ENCODE measurements at regions not wholly inside any gene's neighbourhood (a gene's known extent, or its start where the extent isn't known, plus 50 kb on each side); places are given as distances from the start of the nearest gene placed in this dataset.
"Not testable (repeated sequence)": the region's sequence is repeated elsewhere in the genome, so short reads cannot be mapped to it uniquely, and the experiment has no call there.

DNA sequence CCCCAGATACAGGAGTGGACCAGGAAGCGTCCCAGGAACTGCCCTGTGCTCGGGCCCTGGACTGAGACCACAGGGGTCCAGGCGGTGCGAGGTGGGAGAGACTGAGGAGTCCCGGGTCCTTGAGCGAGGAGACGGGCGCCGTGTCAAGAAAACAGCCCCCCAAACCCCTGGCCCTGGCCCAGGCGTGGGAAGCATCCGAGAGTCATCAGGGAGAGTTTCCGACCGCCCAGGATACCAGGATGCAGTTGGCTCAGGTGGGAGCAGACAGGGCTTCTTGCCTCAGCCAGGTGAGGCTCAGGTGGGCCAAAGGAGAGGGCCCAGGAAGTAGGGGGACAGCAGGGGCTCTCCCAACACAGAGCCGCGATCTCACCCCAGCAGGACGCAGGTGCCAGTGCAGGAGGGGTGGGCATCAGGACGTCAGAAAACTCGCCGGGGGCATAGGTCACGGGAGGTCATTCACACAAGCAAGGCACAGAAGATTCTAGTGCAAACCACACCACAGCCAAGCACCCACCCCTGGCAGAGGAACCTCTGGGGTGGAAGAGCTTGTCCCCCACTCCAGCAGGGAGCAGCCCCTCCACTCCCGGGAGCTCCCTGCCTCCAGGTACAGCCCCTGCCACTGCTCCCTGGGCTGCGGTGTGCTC is 102.5 kb upstream of the EIF5 start:
- Histone ChIP-seq H3K36me3 (ENCODE audit: insufficient read depth, low read length) (no peaks in the 10 kb centered on the region), H3K9me3 (ENCODE audit: control insufficient read depth, insufficient read depth, low read length) (peaks cover 2% of the 10 kb centered on the region; the same call in 1 of the 2 replicates), H3K9ac (ENCODE audit: low read depth, low read length) (no peak overlapping the region), H3K4me1 (ENCODE audit: insufficient read depth, low read length) (no peaks in the 10 kb centered on the region)

DNA sequence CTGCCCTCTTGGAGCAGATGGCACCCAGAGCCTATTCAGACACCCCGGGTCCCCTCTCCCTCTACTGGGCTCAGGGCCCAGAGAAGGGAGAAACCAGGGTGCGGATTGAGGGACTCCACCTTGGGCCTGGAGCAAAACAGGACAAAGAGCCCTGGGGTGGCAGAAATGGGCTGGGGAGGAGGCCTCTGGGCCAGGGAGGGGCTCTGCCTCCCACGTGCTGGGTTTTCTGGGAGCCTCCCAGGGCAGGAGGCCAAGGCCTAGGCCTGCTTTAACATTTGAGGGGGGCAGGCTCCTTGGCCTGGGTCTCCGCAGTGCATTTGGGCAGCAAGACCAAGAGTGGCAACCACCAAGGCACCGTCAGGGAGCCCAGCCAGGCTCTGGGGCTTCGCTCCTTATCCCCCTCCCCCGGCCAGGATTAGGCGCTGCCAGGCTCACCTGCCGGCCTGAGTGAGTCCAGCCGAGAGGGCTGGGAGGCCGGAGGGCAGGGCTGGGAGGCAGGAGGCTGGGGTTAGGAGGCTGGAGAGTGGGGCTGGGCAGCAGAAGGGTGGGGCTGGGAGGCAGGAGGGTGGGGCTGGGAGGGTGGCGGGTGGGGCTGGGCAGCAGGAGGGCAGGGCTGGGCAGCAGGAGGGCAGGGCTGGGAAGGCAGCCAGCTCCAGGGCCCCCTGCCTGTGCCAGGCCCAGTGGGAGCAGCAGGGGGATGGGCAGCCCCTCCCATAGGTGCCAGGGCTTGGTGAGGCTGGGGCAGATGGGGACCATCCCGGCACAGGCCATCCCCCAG is 101.8 kb upstream of the EIF5 start:
- H3K36me3 ChIP-seq (ENCODE audit: insufficient read depth, low read length): no peaks in the 10 kb centered on the region

DNA sequence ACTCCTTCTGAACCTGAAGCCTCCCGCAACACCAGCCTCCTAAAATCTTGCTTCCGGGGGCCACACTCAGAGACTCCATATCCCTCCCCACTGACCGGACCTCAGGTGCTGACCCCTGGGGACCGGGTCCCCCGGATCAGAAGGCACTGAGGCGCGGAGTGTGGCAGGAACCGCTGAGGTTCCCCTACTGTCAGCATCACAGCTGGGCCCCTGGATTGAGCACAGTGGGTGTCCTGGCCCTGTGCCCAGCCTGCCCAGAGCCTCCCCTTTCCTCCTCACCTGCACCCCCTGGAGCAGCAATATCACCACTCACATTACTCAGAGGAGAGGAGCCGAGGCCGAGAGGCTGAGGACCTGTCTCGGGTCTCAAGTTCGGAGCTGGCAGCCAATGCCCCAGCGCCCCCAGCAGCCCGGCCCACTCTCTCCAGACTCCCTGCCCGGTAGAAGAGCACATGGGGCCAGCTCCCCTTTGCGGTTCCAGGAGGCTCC is 101.2 kb upstream of the EIF5 start:
- no peak overlapping the region for H3K9ac ChIP-seq (ENCODE audit: low read depth, low read length)
- H3K4me1 ChIP-seq (ENCODE audit: insufficient read depth, low read length): no peaks in the 10 kb centered on the region
- peaks cover 2% of the 10 kb centered on the region; the same call in 1 of the 2 replicates for H3K9me3 ChIP-seq (ENCODE audit: control insufficient read depth, insufficient read depth, low read length)
- H3K36me3 ChIP-seq (ENCODE audit: insufficient read depth, low read length): no peaks in the 10 kb centered on the region

More for the DNA sequence above, 101.8 kb upstream of the EIF5 start:
- Histone ChIP-seq H3K9me3 (ENCODE audit: control insufficient read depth, insufficient read depth, low read length) (peaks cover 2% of the 10 kb centered on the region; the same call in 1 of the 2 replicates), H3K9ac (ENCODE audit: low read depth, low read length) (no peak overlapping the region), H3K4me1 (ENCODE audit: insufficient read depth, low read length) (no peaks in the 10 kb centered on the region)

DNA sequence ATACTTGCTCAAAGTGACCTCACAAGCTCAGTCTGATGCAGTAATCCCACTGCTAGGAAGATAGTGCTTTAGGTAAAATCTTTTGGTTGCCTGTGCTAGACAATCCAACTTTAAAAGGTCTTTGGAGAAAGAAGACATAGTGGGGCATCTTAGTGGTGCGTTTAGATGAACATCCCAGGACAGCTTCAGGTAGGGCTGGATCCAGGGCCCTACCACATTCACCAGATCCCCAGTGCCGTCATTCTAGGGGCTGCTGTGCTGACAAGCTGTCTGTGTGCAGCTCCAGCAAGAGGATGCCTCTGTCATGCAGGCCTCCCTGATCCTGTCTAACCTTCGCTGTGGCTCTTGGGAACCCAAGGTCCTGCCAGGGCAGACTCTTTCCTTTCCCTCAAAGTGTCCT is 100.7 kb upstream of the EIF5 start:
- Histone ChIP-seq H3K9ac (ENCODE audit: low read depth, low read length) (no peak overlapping the region), H3K4me1 (ENCODE audit: insufficient read depth, low read length) (no peaks in the 10 kb centered on the region), H3K36me3 (ENCODE audit: insufficient read depth, low read length) (no peaks in the 10 kb centered on the region), H3K9me3 (ENCODE audit: control insufficient read depth, insufficient read depth, low read length) (peaks cover 5% of the 10 kb centered on the region; the same call in 1 of the 2 replicates)

DNA sequence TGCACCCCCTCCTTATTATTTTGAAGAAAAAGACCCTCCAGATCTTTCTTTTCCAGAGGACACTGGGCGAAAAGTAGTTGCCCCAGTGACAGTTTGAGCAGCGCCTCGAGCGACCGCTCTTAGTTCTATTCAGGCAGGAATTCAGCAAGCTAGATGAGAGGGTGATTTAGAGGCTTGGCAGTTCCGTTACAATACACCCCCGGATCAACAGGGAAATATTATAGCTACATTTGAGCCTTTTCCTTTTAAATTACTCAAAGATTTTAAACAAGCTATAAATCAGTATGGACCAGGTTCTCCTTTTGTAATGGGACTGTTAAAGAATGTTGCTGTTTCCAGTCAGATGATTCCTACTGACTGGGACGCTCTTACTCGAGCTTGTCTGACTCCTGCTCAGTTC is 99.2 kb upstream of the EIF5 start:
- not testable (repeated sequence) for H3K4me1 ChIP-seq (ENCODE audit: insufficient read depth, low read length); H3K9ac ChIP-seq (ENCODE audit: low read depth, low read length); H3K36me3 ChIP-seq (ENCODE audit: insufficient read depth, low read length); H3K9me3 ChIP-seq (ENCODE audit: control insufficient read depth, insufficient read depth, low read length)

DNA sequence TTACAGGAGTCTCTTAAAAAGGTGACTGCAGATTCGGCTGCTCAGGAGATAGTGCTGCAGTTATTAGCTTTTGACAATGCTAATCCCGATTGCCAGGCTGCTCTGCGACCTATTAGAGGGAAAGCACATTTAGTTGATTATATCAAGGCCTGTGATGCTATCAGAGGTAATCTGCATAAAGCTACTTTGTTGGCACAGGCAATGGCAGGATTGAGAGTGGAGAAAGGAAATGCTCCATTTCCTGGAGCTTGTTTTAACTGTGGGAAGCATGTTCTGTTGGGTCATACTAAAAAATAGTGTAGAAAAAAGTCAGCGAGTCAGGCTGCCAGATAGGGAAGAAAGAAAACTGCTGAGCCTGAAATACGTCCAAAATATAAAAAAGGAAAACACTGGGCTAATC is 98.5 kb upstream of the EIF5 start:
- H3K4me1 ChIP-seq (ENCODE audit: insufficient read depth, low read length); H3K9me3 ChIP-seq (ENCODE audit: control insufficient read depth, insufficient read depth, low read length); H3K9ac ChIP-seq (ENCODE audit: low read depth, low read length); H3K36me3 ChIP-seq (ENCODE audit: insufficient read depth, low read length): not testable (repeated sequence)

DNA sequence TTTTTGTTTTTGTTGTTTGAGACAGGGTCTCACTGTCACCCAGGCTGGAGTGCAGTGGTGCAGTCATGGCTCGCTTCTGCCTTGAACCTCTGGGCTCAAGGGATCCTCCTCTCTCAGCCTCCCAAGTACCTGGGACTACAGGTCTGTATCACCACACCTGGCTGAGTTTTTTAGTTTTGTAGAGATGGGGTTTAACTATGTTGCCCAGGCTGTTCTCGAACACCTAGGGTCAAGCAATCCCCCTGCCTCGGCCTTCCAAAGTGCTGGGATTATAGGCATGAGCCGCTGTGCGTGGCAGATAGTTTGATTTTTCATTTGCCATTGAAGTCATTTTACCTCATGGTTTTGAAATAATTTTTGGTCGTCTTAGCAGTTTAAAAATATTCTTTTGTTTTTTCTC is 94.3 kb upstream of the EIF5 start:
- Histone ChIP-seq H3K9ac (ENCODE audit: low read depth, low read length) (no peak overlapping the region), H3K4me1 (ENCODE audit: insufficient read depth, low read length) (no peaks in the 10 kb centered on the region), H3K36me3 (ENCODE audit: insufficient read depth, low read length) (no peaks in the 10 kb centered on the region), H3K9me3 (ENCODE audit: control insufficient read depth, insufficient read depth, low read length) (peaks cover 19% of the 10 kb centered on the region)

DNA sequence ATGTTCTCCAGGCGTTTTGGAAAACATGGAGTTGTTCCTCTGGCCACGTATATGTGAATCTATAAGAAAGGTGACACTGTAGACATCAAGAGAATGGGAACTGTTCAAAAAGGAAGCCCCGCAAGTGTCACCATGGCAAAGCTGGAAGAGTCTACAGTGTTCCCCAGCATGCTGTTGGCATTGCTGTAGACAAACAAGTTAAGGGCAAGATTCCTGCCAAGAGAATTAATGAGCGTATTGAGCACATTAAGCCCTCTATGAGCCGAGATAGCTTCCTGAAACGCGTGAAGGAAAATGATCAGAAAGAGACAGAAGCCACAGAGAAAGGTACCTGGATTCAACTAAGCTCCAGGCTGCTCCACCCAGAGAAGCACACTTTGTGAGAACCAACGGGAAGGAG is 92.5 kb upstream of the EIF5 start:
- Histone ChIP-seq H3K4me1 (ENCODE audit: insufficient read depth, low read length) (peaks cover 3% of the 10 kb centered on the region; the same call in 1 of the 2 replicates), H3K9ac (ENCODE audit: low read depth, low read length) (no peak overlapping the region), H3K36me3 (ENCODE audit: insufficient read depth, low read length) (no peaks in the 10 kb centered on the region), H3K9me3 (ENCODE audit: control insufficient read depth, insufficient read depth, low read length) (peaks cover 20% of the 10 kb centered on the region)

DNA sequence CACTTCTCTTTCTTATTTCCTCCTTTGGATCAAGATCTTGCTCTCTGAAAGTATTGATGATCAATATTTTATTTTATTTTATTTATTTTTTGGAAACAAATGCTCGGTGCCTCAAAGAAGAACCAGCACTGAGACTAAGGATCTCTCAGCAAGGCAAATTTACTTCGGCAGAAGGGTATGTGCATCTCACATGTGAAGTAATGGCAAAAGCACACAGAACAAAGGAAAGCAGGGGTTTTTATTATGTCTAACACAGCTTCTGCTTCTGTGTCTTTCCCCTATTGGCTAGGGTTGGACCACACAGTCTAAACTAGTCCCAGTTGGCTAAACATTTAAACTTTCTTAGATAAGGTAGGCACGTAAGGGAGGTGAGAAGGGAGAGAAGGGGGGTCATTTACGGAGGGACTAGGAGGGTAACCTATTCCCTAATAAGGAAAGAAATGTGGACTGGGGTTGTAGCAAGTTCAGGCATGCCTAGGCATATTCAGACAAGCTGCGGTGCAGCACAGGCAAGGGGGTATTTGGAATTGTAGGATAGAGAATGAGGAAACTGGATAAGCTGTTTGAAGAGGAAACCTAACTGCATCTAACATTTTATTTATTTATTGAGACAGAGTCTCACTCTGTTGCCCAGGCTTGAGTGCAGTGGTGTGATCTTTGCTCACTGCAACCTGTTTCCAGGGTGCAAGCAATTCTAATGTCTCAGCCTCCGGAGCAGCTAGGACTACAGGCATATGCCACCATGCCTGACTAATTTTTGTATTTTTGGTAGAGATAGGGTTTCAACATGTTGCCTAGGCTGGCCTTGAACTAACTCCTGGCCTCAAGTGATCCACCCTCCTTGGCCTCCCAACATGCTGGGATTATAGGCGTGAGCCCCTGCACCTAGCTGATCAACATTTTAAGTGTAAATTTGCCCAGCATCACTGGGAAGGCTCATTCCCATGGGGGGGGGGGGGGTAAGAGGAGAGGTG is 90.0 kb upstream of the EIF5 start:
- Histone ChIP-seq H3K36me3 (ENCODE audit: insufficient read depth, low read length) (no peaks in the 10 kb centered on the region), H3K4me1 (ENCODE audit: insufficient read depth, low read length) (peaks cover 3% of the 10 kb centered on the region; the same call in 1 of the 2 replicates), H3K9ac (ENCODE audit: low read depth, low read length) (no peak overlapping the region), H3K9me3 (ENCODE audit: control insufficient read depth, insufficient read depth, low read length) (peaks cover 18% of the 10 kb centered on the region)

DNA sequence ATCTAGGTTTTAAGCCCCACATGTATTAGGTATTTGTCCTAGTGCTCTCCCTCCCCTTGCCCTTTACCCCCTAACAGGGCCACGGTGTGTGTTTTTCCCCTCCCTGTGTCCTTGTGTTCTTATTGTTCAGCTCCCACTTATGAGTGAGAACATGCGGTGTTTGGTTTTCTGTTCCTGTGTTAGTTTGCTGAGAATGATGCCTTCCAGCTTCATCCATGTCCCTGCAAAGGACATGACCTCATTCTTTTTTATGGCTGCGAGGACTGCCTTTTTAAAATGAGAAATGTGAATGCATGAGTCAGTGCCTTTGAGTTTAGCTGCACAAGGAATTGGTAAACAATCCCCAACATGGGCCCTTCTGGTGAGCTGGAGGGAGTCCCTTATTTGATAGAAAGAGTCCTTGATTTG is 88.4 kb upstream of the EIF5 start:
- H3K36me3 ChIP-seq (ENCODE audit: insufficient read depth, low read length); H3K9ac ChIP-seq (ENCODE audit: low read depth, low read length); H3K4me1 ChIP-seq (ENCODE audit: insufficient read depth, low read length): not testable (repeated sequence)
- peaks cover 17% of the 10 kb centered on the region for H3K9me3 ChIP-seq (ENCODE audit: control insufficient read depth, insufficient read depth, low read length)

DNA sequence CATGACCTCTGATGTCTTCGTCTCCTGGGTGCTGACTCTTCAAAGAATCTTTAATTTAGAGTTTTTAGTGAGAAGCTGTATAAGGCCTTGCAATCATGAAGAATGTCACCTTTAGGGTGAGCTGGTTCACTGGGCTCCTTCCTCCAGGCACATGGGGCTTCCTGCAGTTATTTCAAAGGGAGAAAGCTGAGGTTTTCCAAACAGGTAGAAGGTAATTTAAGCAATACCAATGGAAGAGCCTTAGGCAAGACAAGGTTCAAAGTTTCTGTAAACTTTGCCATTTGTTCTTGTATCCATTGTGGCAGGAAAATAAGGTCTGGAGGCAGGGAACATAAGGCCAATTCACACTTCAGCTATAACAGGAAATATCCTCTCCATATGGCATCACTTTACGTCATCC is 88.0 kb upstream of the EIF5 start:
- H3K4me1 ChIP-seq (ENCODE audit: insufficient read depth, low read length): peaks cover 3% of the 10 kb centered on the region; the same call in 1 of the 2 replicates
- H3K9me3 ChIP-seq (ENCODE audit: control insufficient read depth, insufficient read depth, low read length): peaks cover 13% of the 10 kb centered on the region
- no peak overlapping the region for H3K9ac ChIP-seq (ENCODE audit: low read depth, low read length)
- H3K36me3 ChIP-seq (ENCODE audit: insufficient read depth, low read length): no peaks in the 10 kb centered on the region

DNA sequence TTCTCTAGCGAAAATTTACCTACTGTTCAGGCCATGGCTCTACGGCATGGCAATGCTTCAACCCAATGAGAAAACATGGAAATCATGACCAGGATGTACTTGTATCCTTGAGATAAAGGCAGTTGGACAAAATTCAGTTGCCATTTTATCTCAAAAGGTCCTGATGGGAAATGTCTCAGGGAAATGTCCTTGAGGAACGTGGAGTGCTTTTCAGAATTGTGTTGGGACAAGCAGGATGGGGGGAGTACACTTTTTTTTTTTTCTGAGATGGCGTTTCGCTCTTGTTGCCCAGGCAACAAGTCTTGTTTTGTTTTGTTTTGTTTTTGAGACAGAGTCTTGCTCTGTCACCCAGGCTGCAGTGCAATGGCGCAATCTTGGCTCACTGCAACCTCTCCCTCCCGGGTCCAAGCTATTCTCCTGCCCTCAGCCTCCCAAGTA is 86.8 kb upstream of the EIF5 start:
- Histone ChIP-seq H3K9me3 (ENCODE audit: control insufficient read depth, insufficient read depth, low read length) (peaks cover 13% of the 10 kb centered on the region), H3K4me1 (ENCODE audit: insufficient read depth, low read length) (peaks cover 3% of the 10 kb centered on the region; the same call in 1 of the 2 replicates), H3K36me3 (ENCODE audit: insufficient read depth, low read length) (no peaks in the 10 kb centered on the region), H3K9ac (ENCODE audit: low read depth, low read length) (no peak overlapping the region)

DNA sequence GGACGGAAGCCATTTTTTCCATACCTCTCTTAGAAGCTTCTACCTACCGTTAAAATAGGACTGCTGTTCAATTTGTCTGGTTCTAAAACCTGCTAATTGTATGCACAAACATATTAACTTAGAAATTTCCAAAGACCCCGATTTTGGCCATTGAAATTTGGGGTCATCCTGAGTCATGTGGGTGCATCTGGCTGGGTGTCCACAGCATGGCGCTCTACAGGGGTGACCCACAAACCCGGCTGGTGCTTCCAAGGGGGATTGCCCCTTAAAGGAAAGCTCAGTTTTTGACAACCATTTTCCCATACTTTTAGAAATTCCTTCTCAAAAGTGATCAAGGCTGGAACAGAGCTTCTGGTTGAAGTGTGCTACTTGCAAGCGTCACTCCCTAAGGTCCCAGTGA is 83.9 kb upstream of the EIF5 start:
- Histone ChIP-seq H3K4me1 (ENCODE audit: insufficient read depth, low read length) (peaks cover 3% of the 10 kb centered on the region; the same call in 1 of the 2 replicates), H3K36me3 (ENCODE audit: insufficient read depth, low read length) (no peaks in the 10 kb centered on the region), H3K9me3 (ENCODE audit: control insufficient read depth, insufficient read depth, low read length) (no peaks in the 10 kb centered on the region)

DNA sequence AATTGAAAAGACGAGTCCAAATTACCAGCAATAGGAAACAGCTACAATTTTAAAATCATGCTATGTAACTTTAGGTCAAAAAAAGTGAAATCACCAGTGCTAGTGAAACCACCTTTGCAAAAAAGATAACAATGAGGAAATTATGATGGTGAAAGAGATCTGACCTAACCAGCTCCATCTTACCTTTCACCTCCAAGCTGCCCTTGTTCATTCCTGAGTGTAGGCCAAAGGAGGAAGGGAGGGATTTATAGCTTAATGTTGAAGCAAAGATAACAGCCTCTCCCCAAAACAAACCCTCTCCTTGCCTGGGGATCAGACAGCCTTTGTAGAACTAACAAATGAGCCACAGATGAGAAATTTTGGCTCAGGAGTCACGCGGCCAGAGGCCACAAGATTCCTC is 83.2 kb upstream of the EIF5 start:
- H3K9me3 ChIP-seq (ENCODE audit: control insufficient read depth, insufficient read depth, low read length): no peaks in the 10 kb centered on the region
- peaks cover 3% of the 10 kb centered on the region; the same call in 1 of the 2 replicates for H3K4me1 ChIP-seq (ENCODE audit: insufficient read depth, low read length)
- no peaks in the 10 kb centered on the region for H3K36me3 ChIP-seq (ENCODE audit: insufficient read depth, low read length)
- no peak overlapping the region for H3K9ac ChIP-seq (ENCODE audit: low read depth, low read length)

More for the DNA sequence above, 83.9 kb upstream of the EIF5 start:
- H3K9ac ChIP-seq (ENCODE audit: low read depth, low read length): no peak overlapping the region

Measured in ES-I3 (cell line).